Retinal pigment epithelial cell (primary cell): ENCODE measurements at regions not wholly inside any gene's neighbourhood (a gene's known extent, or its start where the extent isn't known, plus 50 kb on each side); places are given as distances from the start of the nearest gene placed in this dataset.

ENCODE experiments used
- DNase-seq: peaks from one replicate; pipeline ENCODE4 v3.0.0-alpha.2; 2010; ENCODE audit warnings: low read depth
- H3K4me3 ChIP-seq: 2 replicates; pipeline ENCODE4 v1.5.1; 2011; ENCODE audit warnings: mild to moderate bottlenecking, low read length, control low read depth, moderate library complexity
- CTCF ChIP-seq: conservative IDR thresholded peaks from 2 replicates; pipeline ENCODE4 v1.5.1; 2011; ENCODE audit warnings: low read depth, low read length, control low read depth, inconsistent platforms

GRCh38 chr9:92185096-92185495 is 69.9 kb upstream of the SPTLC1 start:
- H3K4me3 ChIP-seq: no peak overlapping the region
- no peak for TF ChIP-seq CTCF
- no peak for DNase-seq

GRCh38 chr9:92184041-92184564 is 68.9 kb upstream of the SPTLC1 start:
- TF ChIP-seq CTCF: no peak
- no peak for DNase-seq
- no peak overlapping the region for H3K4me3 ChIP-seq

- H3K4me3 ChIP-seq: no peak overlapping the region
- TF ChIP-seq CTCF: no peak
- no peak for DNase-seq
Observed at GRCh38 chr9:92183449-92183848, 68.2 kb upstream of the SPTLC1 start.

GRCh38 chr9:92181296-92181695 is 66.1 kb upstream of the SPTLC1 start:
- H3K4me3 ChIP-seq: no peak overlapping the region
- TF ChIP-seq CTCF: no peak
- no peak for DNase-seq

- TF ChIP-seq CTCF: no peak
- DNase-seq: peak; percentile 8
- H3K4me3 ChIP-seq: no peak overlapping the region
Observed at GRCh38 chr9:92180669-92181181, 65.5 kb upstream of the SPTLC1 start.

GRCh38 chr9:92180002-92180400 is 64.8 kb upstream of the SPTLC1 start:
- no peak for TF ChIP-seq CTCF
- DNase-seq: no peak
- H3K4me3 ChIP-seq: no peak overlapping the region

GRCh38 chr9:92179286-92180001 is 64.2 kb upstream of the SPTLC1 start:
- no peak for DNase-seq
- H3K4me3 ChIP-seq: no peak overlapping the region
- TF ChIP-seq CTCF: no peak
